ENCODE measurements at regions not wholly inside any gene's neighbourhood (a gene's known extent, or its start where the extent isn't known, plus 50 kb on each side); places are given as distances from the start of the nearest gene placed in this dataset.
A peak's percentile ranks its signal among the peaks of the same experiment; 100 is the strongest.
"Not testable (repeated sequence)": the region's sequence is repeated elsewhere in the genome, so short reads cannot be mapped to it uniquely, and the experiment has no call there.

DNA sequence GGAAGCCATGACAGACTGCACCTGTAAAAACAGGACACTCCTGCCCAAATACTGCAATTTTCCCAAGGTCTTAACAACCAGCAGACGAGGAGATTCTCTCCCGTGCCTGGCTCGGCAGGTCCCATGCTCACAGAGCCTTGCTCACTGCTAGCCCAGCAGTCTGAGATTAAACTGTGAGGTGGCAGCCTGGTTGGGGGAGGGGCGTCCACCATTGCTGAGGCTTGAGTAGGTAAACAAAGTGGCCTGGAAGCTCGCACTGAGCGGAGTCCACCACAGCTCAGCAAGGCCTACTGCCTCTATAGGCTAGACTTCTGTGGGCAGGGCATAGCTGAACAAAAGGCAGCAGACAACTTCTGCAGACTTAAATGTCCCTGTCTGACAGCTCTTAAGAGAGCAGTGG, 80.3 kb downstream of the ANXA5 start:
- DNase-seq (ENCODE audit: low read depth), result not testable (repeated sequence)

DNA sequence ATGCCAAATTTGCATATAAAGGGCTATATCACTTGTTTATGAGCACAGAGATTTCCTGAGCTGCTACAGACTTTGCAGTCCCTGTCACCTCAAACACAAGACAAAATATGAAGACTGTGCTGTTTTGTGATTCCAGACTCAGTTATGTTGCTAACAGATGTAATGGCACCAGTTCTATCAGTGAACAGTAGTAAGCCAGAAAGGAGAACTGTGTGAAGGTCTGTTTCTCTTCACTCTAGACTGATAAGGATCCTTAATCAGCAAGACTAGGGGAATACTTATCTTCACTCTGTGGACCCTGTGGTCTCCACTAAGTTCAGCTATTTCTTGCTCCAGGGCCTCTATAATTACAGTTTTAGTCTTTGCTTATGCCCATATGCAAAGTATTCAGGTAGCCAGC, 82.7 kb downstream of the ANXA5 start:
- DNase-seq (ENCODE audit: low read depth), result no peak

GRCh38 chr4:121599049-121599448, 97.7 kb downstream of the ANXA5 start:
- no peak for DNase-seq (ENCODE audit: low read depth)

- no peak for DNase-seq (ENCODE audit: low read depth)
These were observed 99.3 kb downstream of the ANXA5 start for GRCh38 chr4:121597346-121597934.

GRCh38 chr4:121594796-121595526, 101.8 kb downstream of the ANXA5 start:
- peak; percentile 6 for DNase-seq (ENCODE audit: low read depth)

- no peak for DNase-seq (ENCODE audit: low read depth)
These were observed 103.0 kb downstream of the ANXA5 start for GRCh38 chr4:121593760-121594159.

DNA sequence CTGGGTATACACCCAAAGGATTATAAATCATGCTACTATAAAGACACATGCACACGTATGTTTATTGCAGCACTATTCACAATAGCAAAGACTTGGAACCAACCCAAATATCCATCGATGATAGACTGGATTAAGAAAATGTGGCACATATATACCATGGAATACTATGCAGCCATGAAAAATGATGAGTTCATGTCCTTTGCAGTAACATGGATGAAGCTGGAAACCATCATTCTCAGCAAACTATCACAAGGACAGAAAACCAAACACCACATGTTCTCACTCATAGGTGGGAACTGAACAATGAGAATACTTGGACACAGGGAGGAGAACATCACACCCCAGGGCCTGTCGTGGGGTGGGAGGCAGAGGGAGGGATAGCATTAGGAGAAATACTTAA, 104.5 kb downstream of the ANXA5 start:
- not testable (repeated sequence) for DNase-seq (ENCODE audit: low read depth)

DNA sequence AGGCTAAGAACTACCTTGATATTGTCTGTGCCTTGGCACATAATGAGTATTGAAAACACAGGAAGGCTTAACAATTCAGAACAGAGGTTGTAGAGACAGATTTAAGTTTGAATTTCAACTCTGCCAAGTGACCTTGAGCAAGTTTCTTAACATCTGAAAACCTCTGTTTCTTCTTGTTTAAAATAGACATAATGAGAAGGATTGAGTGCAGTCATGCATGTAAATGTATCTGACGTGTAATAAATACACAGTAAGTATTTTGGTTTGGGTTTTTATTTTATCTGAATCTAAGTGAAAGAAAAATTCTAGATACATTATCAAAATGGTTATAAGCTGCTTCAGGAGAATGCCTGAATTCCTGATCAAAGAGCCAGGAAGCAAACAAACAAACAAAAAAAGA, 111.9 kb downstream of the ANXA5 start:
- no peak for DNase-seq (ENCODE audit: low read depth)

- no peak for DNase-seq (ENCODE audit: low read depth)
These were observed 113.4 kb downstream of the ANXA5 start for GRCh38 chr4:121583396-121583795.

- no peak for DNase-seq (ENCODE audit: low read depth)
These were observed 114.5 kb downstream of the ANXA5 start for GRCh38 chr4:121582296-121582695.

- not testable (repeated sequence) for DNase-seq (ENCODE audit: low read depth)
These were observed 121.4 kb downstream of the ANXA5 start for GRCh38 chr4:121575392-121575791.

- no peak for DNase-seq (ENCODE audit: low read depth)
These were observed 122.2 kb downstream of the ANXA5 start for GRCh38 chr4:121574618-121575017.

DNA sequence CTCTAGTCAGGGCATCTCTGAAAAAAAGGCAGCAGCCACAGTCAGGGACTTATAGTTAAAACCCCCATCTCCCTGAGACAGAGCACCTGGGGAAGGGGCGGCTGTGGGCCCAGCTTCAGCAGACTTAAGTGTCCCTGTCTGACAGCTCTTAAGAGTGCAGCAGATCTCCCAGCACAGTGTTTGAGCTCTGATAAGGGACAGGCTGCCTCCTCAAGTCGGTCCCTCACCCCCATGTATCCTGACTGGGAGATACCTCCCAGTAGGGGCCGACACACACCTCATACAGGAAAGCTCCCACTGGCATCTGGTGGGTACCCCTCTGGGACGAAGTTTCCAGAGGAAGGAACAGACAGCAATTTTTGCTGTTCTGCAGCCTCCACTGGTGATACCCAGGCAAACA, 129.0 kb downstream of the ANXA5 start:
- DNase-seq (ENCODE audit: low read depth), result no peak

- no peak for DNase-seq (ENCODE audit: low read depth)
These were observed 131.9 kb downstream of the ANXA5 start for GRCh38 chr4:121564840-121565375.

DNA sequence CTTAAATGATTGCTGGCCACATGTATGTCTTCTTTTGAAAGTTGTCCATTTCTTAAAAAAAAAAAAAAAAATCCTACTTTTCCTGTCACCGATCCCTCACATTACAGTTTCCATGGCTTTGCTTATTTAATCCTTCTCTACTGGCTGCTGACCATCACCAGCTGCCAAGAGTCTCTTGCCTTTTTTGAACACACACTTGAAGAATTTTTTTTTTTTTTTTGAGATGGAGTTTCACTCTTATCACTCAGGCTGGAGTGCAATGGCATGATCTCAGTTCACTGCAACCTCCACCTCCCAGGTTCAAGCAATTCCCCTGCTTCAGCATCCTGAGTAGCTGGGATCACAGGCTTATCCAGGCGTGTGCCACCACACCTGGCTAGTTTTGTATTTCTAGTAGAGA, 134.0 kb downstream of the ANXA5 start:
- DNase-seq (ENCODE audit: low read depth), result no peak

- DNase-seq (ENCODE audit: low read depth), result peak; percentile 82
These were observed 141.3 kb downstream of the ANXA5 start for GRCh38 chr4:121555315-121556107.

GRCh38 chr4:121554382-121554781, 142.4 kb downstream of the ANXA5 start:
- DNase-seq (ENCODE audit: low read depth), result peak; percentile 92

DNA sequence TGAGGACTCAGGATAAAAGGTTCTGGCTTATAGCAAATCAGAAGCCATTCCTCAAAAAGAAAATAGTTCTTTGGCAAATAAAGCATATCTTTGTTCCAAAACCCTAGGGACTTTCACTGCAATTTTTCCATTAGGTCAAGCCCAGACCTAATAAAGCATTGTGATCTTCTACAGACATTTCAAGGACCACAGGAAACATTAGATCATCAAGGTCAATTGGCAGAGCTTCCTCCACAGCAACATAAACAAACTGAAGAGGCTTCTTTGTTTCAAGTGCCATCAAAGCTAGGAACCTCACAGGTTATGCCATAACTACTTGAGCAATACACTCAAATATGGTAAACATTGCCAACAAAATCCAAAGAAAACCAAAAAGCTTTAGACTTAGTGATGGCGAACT, 144.9 kb downstream of the ANXA5 start:
- no peak for DNase-seq (ENCODE audit: low read depth)

- no peak for DNase-seq (ENCODE audit: low read depth)
These were observed 145.5 kb downstream of the ANXA5 start for GRCh38 chr4:121551271-121551670.

- DNase-seq (ENCODE audit: low read depth), result no peak
These were observed 155.1 kb downstream of the ANXA5 start for GRCh38 chr4:121541696-121542095.

DNA sequence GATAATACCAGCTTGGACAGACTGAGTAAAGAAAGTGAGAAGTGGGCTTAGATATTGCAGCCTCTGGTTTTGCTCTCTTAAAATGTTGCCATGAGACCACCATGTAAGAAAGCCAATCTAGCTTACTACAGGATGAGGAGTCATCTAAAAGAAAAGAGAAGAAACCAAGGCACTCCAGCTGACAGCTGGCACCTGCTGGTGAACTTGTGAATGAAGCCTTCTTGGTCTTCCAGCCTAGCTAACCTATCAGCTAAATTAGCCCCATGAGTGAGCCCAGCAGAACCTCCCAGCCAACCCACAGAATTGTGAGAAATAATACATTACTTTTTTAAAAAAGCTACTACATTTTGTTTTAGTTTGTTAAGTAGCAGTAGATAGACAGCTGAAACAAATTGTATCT, 154.5 kb upstream of the QRFPR start:
- DNase-seq (ENCODE audit: low read depth), result no peak

DNA sequence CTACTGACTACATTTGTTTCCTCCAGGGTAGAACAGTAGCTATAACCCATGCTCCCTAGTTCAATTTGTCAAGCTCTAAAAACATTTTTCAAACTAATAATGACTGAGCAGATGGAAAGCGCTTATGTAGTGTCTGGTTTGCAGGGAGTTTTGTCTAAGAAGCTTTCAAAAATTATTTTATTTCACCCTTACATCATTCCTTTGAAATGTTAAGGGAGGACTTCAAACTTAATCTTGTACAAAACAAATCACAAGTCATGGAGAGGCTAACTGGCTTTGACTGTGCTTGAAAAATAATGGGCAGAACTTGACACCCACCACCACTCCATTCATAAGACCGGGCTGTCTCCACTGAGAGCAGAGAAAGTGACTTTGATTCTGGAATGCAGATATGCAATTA, 153.4 kb upstream of the QRFPR start:
- DNase-seq (ENCODE audit: low read depth), result no peak

- DNase-seq (ENCODE audit: low read depth), result no peak
These were observed 145.7 kb upstream of the QRFPR start for GRCh38 chr4:121526509-121526908.
